IMR-90 (cell line): ENCODE measurements at regions not wholly inside any gene's neighbourhood (a gene's known extent, or its start where the extent isn't known, plus 50 kb on each side); places are given as distances from the start of the nearest gene placed in this dataset.

Experiments
- ATAC-seq: fragments of 200-7000 bp; cut with Tn5 transposase; 2 replicates; pipeline ENCODE4 v1.9.1; 2020; ENCODE audit warnings: low read depth, mild to moderate bottlenecking, moderate library complexity
- BruUV-seq: library from RNA; stranded (reverse); fragments of 400-500 nt; replicated peaks from 2 replicates; lab custom pipeline; 2021; lab: Mats Ljungman, UMichigan
- CTCF ChIA-PET: fragments of 300-600 bp; formaldehyde crosslinking; extraction: SDS; loops from one replicate; lab custom pipeline; 2021; ENCODE audit warnings: antibody characterized with exemption; lab: Yijun Ruan, JAX
- POLR2A ChIA-PET: fragments of 300-600 bp; sonication (Branson Sonifier 250); formaldehyde crosslinking; loops from one replicate; lab custom pipeline; 2022; ENCODE audit warnings: antibody characterized with exemption; ENCODE audit not compliant: unreplicated experiment; lab: Charles Lee
- DNase-seq: peaks from one replicate; pipeline ENCODE4 v3.0.0; 2013
- H2AFZ ChIP-seq: replicated peaks from 2 replicates; pipeline ENCODE3; 2013; ENCODE audit warnings: low read length, mild to moderate bottlenecking; ENCODE audit not compliant: poor library complexity
- H2AK5ac ChIP-seq: 2 replicates; pipeline ENCODE4 v1.6.1; 2013; ENCODE audit warnings: low read depth, low read length, inconsistent platforms
- H2AK9ac ChIP-seq: replicated peaks from 2 replicates; pipeline ENCODE3; 2013; ENCODE audit warnings: mild to moderate bottlenecking, low read depth, low read length, moderate library complexity; ENCODE audit not compliant: poor library complexity
- H2BK120ac ChIP-seq: 2 replicates; pipeline ENCODE4 v1.6.1; 2013; ENCODE audit warnings: low read depth, low read length, inconsistent platforms
- H2BK15ac ChIP-seq: 3 replicates; pipeline ENCODE4 v1.6.1; 2013; ENCODE audit warnings: low read depth, low read length, inconsistent platforms
- H2BK20ac ChIP-seq: 2 replicates; pipeline ENCODE4 v1.6.1; 2013; ENCODE audit warnings: low read depth, mild to moderate bottlenecking, inconsistent platforms, low read length, moderate library complexity
- H2BK5ac ChIP-seq: 2 replicates; pipeline ENCODE4 v1.6.1; 2013; ENCODE audit warnings: mild to moderate bottlenecking, low read depth, low read length, inconsistent platforms; ENCODE audit not compliant: poor library complexity, severe bottlenecking
- H3K14ac ChIP-seq: replicated peaks from 2 replicates; pipeline ENCODE4 v1.6.1; 2013; ENCODE audit warnings: low read depth, low read length, inconsistent platforms
- H3K18ac ChIP-seq: 2 replicates; pipeline ENCODE4 v1.6.1; 2013; ENCODE audit warnings: low read depth, low read length, control low read depth
- H3K23ac ChIP-seq: 2 replicates; pipeline ENCODE4 v1.6.1; 2013; ENCODE audit warnings: low read depth, low read length, inconsistent platforms
- H3K27ac ChIP-seq: 2 replicates; pipeline ENCODE4 v1.5.1; 2013; ENCODE audit warnings: mild to moderate bottlenecking, control low read depth, low read length; ENCODE audit not compliant: insufficient read depth
- H3K27me3 ChIP-seq: 2 replicates; pipeline ENCODE4 v1.6.1; 2013; ENCODE audit warnings: low read length; ENCODE audit not compliant: control insufficient read depth, insufficient read depth
- H3K36me3 ChIP-seq: 2 replicates; pipeline ENCODE4 v1.6.1; 2013; ENCODE audit warnings: low read length, mixed read lengths; ENCODE audit not compliant: control insufficient read depth, insufficient read depth
- H3K4ac ChIP-seq: 2 replicates; pipeline ENCODE4 v1.6.1; 2013; ENCODE audit warnings: low read depth, low read length, inconsistent platforms
- H3K4me1 ChIP-seq: 2 replicates; pipeline ENCODE4 v1.6.1; 2013; ENCODE audit warnings: low read length, mixed read lengths; ENCODE audit not compliant: control insufficient read depth, insufficient read depth
- H3K4me2 ChIP-seq: 2 replicates; pipeline ENCODE4 v1.6.1; 2013; ENCODE audit warnings: low read depth, mild to moderate bottlenecking, control low read depth, low read length, moderate library complexity
- H3K4me3 ChIP-seq: 2 replicates; pipeline ENCODE4 v1.5.1; 2013; ENCODE audit warnings: low read depth, mild to moderate bottlenecking, control low read depth, low read length, moderate library complexity; ENCODE audit not compliant: insufficient read depth
- H3K56ac ChIP-seq: 2 replicates; pipeline ENCODE4 v1.6.1; 2013; ENCODE audit warnings: low read length, inconsistent platforms; ENCODE audit not compliant: insufficient read depth; ENCODE audit errors: extremely low read depth
- H3K79me1 ChIP-seq, 2 experiments: 2 replicates each; pipeline ENCODE4 v1.6.1; 2013; ENCODE audit warnings: low read length in 2 of 2, inconsistent platforms in 1 of 2, low read depth in 1 of 2
- H3K9ac ChIP-seq: 2 replicates; pipeline ENCODE4 v1.6.1; 2013; ENCODE audit warnings: low read depth, low read length, control low read depth
- H3K9me1 ChIP-seq: 2 replicates; pipeline ENCODE4 v1.6.1; 2013; ENCODE audit warnings: low read length, inconsistent platforms; ENCODE audit not compliant: insufficient read depth
- H3K9me3 ChIP-seq: 2 replicates; pipeline ENCODE4 v1.6.1; 2013; ENCODE audit warnings: low read length; ENCODE audit not compliant: control insufficient read depth, insufficient read depth
- H4K20me1 ChIP-seq: 2 replicates; pipeline ENCODE4 v1.6.1; 2013; ENCODE audit warnings: low read length, inconsistent platforms; ENCODE audit not compliant: insufficient read depth
- H4K5ac ChIP-seq: 2 replicates; pipeline ENCODE4 v1.6.1; 2013; ENCODE audit warnings: mild to moderate bottlenecking, low read depth, low read length, control low read depth
- H4K8ac ChIP-seq, 2 experiments: 2 replicates each; pipeline ENCODE4 v1.6.1; 2013; ENCODE audit warnings: low read depth in 2 of 2, low read length in 2 of 2, control low read depth in 1 of 2, inconsistent platforms in 1 of 2
- H4K91ac ChIP-seq: 2 replicates; pipeline ENCODE4 v1.6.1; 2013; ENCODE audit warnings: low read depth, low read length, inconsistent platforms; ENCODE audit not compliant: insufficient read depth
- BHLHE40 ChIP-seq: fragments of 150-350 bp; IDR thresholded peaks from 2 replicates; pipeline ENCODE4 v1.6.1; 2016; ENCODE audit warnings: mild to moderate bottlenecking, low read depth, low read length
- CEBPB ChIP-seq: IDR thresholded peaks from 2 replicates; pipeline ENCODE4 v1.6.1; 2012; ENCODE audit warnings: low read depth, low read length, improper control_type of control experiment
- FOS ChIP-seq: fragments of 150-350 bp; IDR thresholded peaks from 2 replicates; pipeline ENCODE4 v1.6.1; 2016; ENCODE audit warnings: low read depth, low read length
- MAFK ChIP-seq: IDR thresholded peaks from 2 replicates; pipeline ENCODE4 v1.6.1; 2012; ENCODE audit warnings: low read depth, low read length, improper control_type of control experiment
- MXI1 ChIP-seq: IDR thresholded peaks from 2 replicates; pipeline ENCODE4 v1.6.1; 2012; ENCODE audit warnings: low read depth, mild to moderate bottlenecking, low read length, moderate library complexity, borderline replicate concordance
- POLR2A ChIP-seq: IDR thresholded peaks from 2 replicates; pipeline ENCODE4 v1.6.1; 2012; ENCODE audit warnings: mild to moderate bottlenecking, low read depth, low read length
- RCOR1 ChIP-seq: IDR thresholded peaks from 2 replicates; pipeline ENCODE4 v1.6.1; 2012; ENCODE audit warnings: mild to moderate bottlenecking, low read length, improper control_type of control experiment; ENCODE audit not compliant: insufficient replicate concordance
- RFX5 ChIP-seq: IDR thresholded peaks from 2 replicates; pipeline ENCODE4 v1.8.0; 2012; ENCODE audit warnings: low read depth, mild to moderate bottlenecking, low read length, moderate library complexity
- dilution Hi-C: fragments of 300-500 bp; cut with HindIII; formaldehyde crosslinking; loops from one replicate; pipeline ENCODE4 v1.14.3; 2018; ENCODE audit warnings: low sequenced_read_pairs; ENCODE audit not compliant: unreplicated experiment
- in situ Hi-C: fragments of 300-500 bp; cut with MboI; formaldehyde crosslinking; loops from 3 replicates; pipeline ENCODE4 v1.14.3; 2019; ENCODE audit warnings: low sequenced_read_pairs, inconsistent platforms, mixed read lengths
- intact Hi-C: fragments of 100-400 bp; cut with micrococcal nuclease; formaldehyde crosslinking; loops from 2 replicates; pipeline ENCODE4 v1.10.0; 2022

DNA sequence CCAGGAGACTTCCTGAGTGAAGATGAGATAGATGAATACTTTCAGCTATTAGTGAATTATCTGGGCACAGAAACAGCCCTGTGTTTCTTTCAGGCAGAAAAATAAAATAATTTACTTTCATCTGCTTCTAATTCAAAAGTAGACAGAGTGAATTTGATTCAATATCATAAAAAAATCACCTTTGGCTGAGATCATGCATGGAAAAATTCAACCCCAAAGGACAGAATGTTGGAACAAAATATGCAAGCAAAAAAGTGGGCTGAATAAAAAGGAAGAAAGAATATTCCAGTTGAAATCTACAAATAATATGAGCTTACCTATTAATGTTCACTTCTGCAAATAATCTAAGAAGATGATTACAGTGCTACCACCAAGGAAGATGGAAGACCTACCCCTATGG is 546.9 kb downstream of the TFAP2B start:
- in situ Hi-C loops = no loop called here
- Histone ChIP-seq H3K36me3 (no peaks in the 10 kb centered on the region), H3K9me1 (no peaks in the 10 kb centered on the region), H2AFZ (no peak overlapping the region), H3K27me3 (no peaks in the 10 kb centered on the region), H3K79me1 (no peaks in the 10 kb centered on the region), H4K8ac (no peak overlapping the region), H3K4me1 (no peaks in the 10 kb centered on the region), H3K23ac (no peak overlapping the region), H2BK120ac (no peak overlapping the region), H3K9ac (no peak overlapping the region), H3K4me2 (no peak overlapping the region), H2AK5ac (no peak overlapping the region), H2AK9ac (no peak overlapping the region), H4K91ac (no peak overlapping the region), H2BK5ac (no peak overlapping the region), H4K20me1 (no peaks in the 10 kb centered on the region), H2BK20ac (no peak overlapping the region), H3K4ac (no peak overlapping the region), H2BK15ac (no peak overlapping the region), H3K9me3 (no peaks in the 10 kb centered on the region; the same call in 1 of the 2 replicates), H4K5ac (no peak overlapping the region), H3K56ac (no peak overlapping the region), H3K4me3 (no peak overlapping the region), H3K27ac (no peak overlapping the region), H3K14ac (no peak overlapping the region), H3K18ac (no peak overlapping the region)
- POLR2A ChIA-PET = no interaction called here
- BruUV-seq = no TSS peak
- TF ChIP-seq BHLHE40 = no peak
- TF ChIP-seq RCOR1 = no peak
- no peak for TF ChIP-seq POLR2A
- TF ChIP-seq MAFK = no peak
- TF ChIP-seq CEBPB = no peak
- no peak for TF ChIP-seq FOS
- no peak for TF ChIP-seq RFX5
- TF ChIP-seq MXI1 = no peak
- CTCF ChIA-PET = no interaction called here
- intact Hi-C loops = no loop called here
- ATAC-seq (no peak), DNase-seq (no peak)
- dilution Hi-C loops = no loop called here
